ENCODE measurements at regions not wholly inside any gene's neighbourhood (a gene's known extent, or its start where the extent isn't known, plus 50 kb on each side); places are given as distances from the start of the nearest gene placed in this dataset.

- no peak for DNase-seq
These were observed 258.5 kb upstream of the CDH4 start for GRCh38 chr20:60993433-60994044.

GRCh38 chr20:60999250-60999649 lies 252.8 kb upstream of the CDH4 start:
- DNase-seq = no peak

GRCh38 chr20:61002090-61002489 lies 250.0 kb upstream of the CDH4 start:
- DNase-seq = no peak

- DNase-seq = no peak
These were observed 237.6 kb upstream of the CDH4 start for GRCh38 chr20:61014491-61014890.

GRCh38 chr20:61015602-61016001 lies 236.5 kb upstream of the CDH4 start:
- DNase-seq = no peak

GRCh38 chr20:61019322-61019721 lies 232.7 kb upstream of the CDH4 start:
- no peak for DNase-seq

GRCh38 chr20:61023612-61024011 lies 228.4 kb upstream of the CDH4 start:
- no peak for DNase-seq

GRCh38 chr20:61024390-61024789 lies 227.7 kb upstream of the CDH4 start:
- DNase-seq = no peak

GRCh38 chr20:61025536-61025935 lies 226.5 kb upstream of the CDH4 start:
- no peak for DNase-seq

- DNase-seq = no peak
These were observed 225.9 kb upstream of the CDH4 start for GRCh38 chr20:61026173-61026572.

- no peak for DNase-seq
These were observed 225.3 kb upstream of the CDH4 start for GRCh38 chr20:61026731-61027130.

- DNase-seq = no peak
These were observed 224.8 kb upstream of the CDH4 start for GRCh38 chr20:61027218-61027617.

GRCh38 chr20:61030130-61030529 lies 221.9 kb upstream of the CDH4 start:
- DNase-seq = no peak

- no peak for DNase-seq
These were observed 220.8 kb upstream of the CDH4 start for GRCh38 chr20:61031101-61031830.

- no peak for DNase-seq
These were observed 214.6 kb upstream of the CDH4 start for GRCh38 chr20:61037498-61037897.

- DNase-seq = no peak
These were observed 210.6 kb upstream of the CDH4 start for GRCh38 chr20:61041481-61041880.

GRCh38 chr20:61042506-61043385 lies 209.3 kb upstream of the CDH4 start:
- DNase-seq = no peak

- DNase-seq = no peak
These were observed 208.4 kb upstream of the CDH4 start for GRCh38 chr20:61043681-61044080.

GRCh38 chr20:61044499-61044898 lies 207.6 kb upstream of the CDH4 start:
- no peak for DNase-seq

GRCh38 chr20:61045091-61045490 lies 207.0 kb upstream of the CDH4 start:
- DNase-seq = no peak

GRCh38 chr20:61045876-61046585 lies 206.0 kb upstream of the CDH4 start:
- DNase-seq = no peak

GRCh38 chr20:61046721-61047351 lies 205.2 kb upstream of the CDH4 start:
- DNase-seq = no peak

All from muscle of arm (tissue), 1 donor.